IMR-90 (cell line): ENCODE measurements at regions not wholly inside any gene's neighbourhood (a gene's known extent, or its start where the extent isn't known, plus 50 kb on each side); places are given as distances from the start of the nearest gene placed in this dataset.

Experiments used
- CTCF ChIP-seq: conservative IDR thresholded peaks from 2 replicates; pipeline ENCODE4 v1.5.1; 2012; ENCODE audit warnings: mild to moderate bottlenecking, low read depth, low read length, improper control_type of control experiment
- RAD21 ChIP-seq: IDR thresholded peaks from 2 replicates; pipeline ENCODE4 v1.6.1; 2012; ENCODE audit warnings: low read length, improper control_type of control experiment

DNA sequence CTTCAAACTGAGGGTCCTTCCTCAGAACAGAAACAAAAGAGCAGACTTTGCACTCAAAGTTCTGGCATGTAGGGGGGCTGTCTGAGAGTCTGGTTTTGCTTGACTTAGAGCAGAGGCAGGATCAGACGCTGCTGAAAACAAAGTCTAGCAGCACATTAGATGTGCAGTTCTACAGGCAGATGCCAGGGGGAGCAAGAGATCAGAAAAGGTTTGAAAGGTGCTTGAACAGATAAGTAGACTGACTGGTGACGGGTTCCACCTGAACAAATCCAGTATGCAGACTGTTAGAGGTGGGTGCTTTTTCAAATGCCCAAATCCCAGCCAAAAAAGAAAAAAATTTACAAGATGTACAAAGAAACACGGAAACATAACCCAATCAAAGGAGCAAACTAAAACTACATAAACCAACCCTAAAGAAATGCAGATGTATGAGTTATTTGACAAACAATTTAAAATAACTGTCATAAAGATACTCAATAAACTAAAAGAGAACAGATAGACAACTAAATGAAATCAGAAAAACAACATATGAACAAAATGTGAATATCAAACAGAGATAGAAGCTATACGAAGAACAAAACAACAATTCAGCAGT is 194.7 kb upstream of the FREM1 start:
- TF ChIP-seq CTCF (peak; percentile 70), RAD21 (peak; percentile 66)
